HG03025 (cell line): ENCODE measurements at regions not wholly inside any gene's neighbourhood (a gene's known extent, or its start where the extent isn't known, plus 50 kb on each side); places are given as distances from the start of the nearest gene placed in this dataset.
"Not testable (repeated sequence)": the region's sequence is repeated elsewhere in the genome, so short reads cannot be mapped to it uniquely, and the experiment has no call there.

Experiments
- ATAC-seq: cut with Tn5 transposase; IDR thresholded peaks from one replicate; pipeline ENCODE4 v1.9.1; 2021; ENCODE audit warnings: mild to moderate bottlenecking, moderate library complexity; ENCODE audit not compliant: unreplicated experiment, low FRiP score

- ATAC-seq = not testable (repeated sequence)
Measured at GRCh38 chr20:26219546-26219945, 522.9 kb upstream of the ZNF337 start.

- ATAC-seq = no peak
Measured at GRCh38 chr20:26218301-26218700, 521.6 kb upstream of the ZNF337 start.

- ATAC-seq = no peak
Measured at GRCh38 chr20:26216025-26216424, 519.4 kb upstream of the ZNF337 start.

- no peak for ATAC-seq
Measured at GRCh38 chr20:26214991-26215390, 518.3 kb upstream of the ZNF337 start.

DNA sequence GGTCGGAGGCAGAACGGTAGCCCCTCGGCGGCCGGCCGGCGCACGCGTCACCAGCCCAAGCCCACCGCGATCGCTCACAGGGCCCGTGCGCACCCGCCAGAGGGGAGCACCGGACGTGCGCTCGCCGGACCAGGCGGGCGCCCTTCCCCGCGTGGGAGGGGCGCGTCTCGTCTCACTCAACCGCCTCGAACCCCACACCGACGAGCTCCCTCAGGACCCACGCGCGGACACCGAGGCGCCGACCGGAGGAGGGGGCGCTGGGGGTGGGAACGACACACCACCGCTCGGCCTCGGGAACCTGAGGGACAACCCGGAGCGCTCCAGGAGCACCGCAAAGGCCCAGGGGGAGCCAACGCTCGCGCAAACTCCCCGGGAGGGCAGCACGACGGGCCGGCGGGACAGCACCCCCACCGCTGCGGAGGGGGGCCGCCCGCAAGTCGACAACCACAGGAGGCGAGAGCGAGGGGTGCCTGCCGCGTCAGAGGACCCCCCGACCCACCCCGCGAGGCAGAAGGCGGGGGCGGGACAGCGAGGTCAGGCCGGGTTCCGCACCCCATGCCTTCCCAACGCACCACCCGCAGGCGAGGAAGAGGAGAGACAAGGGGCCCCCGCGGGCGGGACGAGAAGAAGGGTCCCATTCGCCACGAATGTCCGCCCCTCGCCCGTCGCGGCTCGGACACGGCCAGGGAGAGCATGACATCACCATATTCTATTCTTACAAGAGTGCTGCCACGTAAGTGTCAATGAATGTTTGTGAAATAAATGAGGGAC is 512.7 kb upstream of the ZNF337 start:
- no peak for ATAC-seq

GRCh38 chr20:26208296-26209091 is 511.8 kb upstream of the ZNF337 start:
- no peak for ATAC-seq

GRCh38 chr20:26207967-26208295 is 511.3 kb upstream of the ZNF337 start:
- not testable (repeated sequence) for ATAC-seq

- ATAC-seq = no peak
Measured at GRCh38 chr20:26207237-26207966, 510.7 kb upstream of the ZNF337 start.

DNA sequence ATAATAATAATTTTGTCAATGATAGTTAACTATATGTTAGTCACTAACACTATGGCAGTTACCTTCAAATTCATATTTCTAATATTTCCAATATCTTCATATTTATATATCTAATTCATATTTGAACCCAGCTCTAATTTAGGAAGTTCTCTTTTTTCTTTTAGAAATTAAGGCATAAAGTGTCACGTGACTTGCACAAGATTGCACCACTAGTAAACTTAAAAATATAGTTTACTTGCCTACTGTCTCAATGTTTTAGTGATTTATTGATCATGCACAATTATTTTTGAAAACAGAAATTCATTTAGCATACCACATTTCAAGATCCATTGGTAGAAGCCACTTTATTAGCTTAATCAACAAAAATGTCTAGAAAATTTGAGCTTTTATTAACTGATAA is 508.7 kb upstream of the ZNF337 start:
- ATAC-seq = no peak

DNA sequence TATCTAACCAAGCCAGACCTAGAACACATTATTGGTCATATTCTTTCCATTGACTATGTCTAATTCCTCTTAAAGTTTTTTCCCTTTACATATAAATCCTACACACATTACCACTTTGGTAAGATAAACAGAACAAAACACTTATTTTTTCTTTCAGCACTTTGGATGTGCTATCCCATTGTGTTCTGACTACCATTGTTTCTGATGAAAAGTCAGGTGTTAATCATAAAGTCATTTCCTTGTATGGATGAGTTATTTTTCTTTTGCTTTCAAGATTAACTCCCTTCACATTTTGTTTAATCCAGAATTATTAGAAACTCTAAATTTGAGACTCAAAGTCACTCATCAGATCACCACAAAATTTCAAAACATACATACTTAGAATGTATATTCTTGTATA is 504.4 kb upstream of the ZNF337 start:
- ATAC-seq = not testable (repeated sequence)

DNA sequence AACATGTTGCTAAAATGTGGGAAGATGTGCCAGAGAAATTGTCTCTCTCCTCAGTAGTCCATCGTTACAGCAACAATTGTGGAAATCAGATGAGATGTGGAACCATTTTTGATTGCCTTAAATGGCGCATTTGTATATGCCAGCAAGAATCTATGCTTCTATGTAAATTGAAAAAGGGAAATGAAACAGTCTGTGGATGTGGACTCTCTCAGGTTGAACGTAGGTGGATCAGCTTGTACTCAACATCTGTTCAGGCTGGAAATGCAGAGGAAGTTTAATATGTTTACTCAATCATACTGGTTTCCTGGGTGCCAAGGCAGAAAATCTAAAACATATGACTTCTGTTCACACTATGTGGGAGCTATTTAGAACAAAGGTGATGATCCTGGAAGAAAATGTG is 490.7 kb upstream of the ZNF337 start:
- ATAC-seq = not testable (repeated sequence)

GRCh38 chr20:26183720-26184119 is 487.1 kb upstream of the ZNF337 start:
- not testable (repeated sequence) for ATAC-seq

- not testable (repeated sequence) for ATAC-seq
Measured at GRCh38 chr20:26181364-26181763, 484.7 kb upstream of the ZNF337 start.

DNA sequence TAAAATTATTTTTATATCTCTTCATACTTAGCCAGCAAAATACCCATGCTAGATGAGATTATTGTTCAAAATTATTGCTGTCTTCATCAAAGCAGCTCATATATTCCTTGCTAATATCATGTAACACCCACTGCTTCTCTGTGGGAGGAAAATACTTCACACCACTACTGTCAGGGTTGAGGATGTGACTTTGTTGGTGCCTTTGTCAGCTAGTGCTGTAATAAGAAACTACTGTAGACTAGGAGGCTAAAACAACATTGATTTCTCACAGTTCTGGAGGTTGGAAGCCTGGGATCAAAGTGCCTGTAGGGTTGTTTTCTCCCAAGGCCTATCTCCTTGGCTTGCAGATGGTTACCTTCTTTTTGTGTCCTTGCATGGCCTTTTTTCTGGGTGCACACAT is 475.2 kb upstream of the ZNF337 start:
- ATAC-seq = not testable (repeated sequence)

DNA sequence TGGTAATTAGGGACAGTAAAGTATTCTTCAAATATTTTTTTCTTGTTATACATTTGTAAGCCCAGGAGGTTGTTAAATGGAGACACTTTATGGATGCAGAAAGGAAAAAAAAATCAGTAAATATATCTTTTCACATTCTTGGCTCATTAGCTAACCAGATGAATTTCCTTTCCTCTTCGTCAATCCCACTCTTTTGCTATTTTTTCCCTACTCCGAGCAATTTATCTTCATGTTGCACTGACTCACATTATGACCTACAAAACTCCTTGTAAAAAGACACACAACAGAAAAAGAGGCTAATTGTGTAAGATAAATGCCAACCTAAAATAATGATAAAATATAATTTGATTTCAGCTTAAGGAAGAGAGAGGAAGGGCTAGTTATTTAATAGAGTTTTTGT is 472.9 kb upstream of the ZNF337 start:
- no peak for ATAC-seq

GRCh38 chr20:26167499-26167898 is 470.8 kb upstream of the ZNF337 start:
- ATAC-seq = no peak

DNA sequence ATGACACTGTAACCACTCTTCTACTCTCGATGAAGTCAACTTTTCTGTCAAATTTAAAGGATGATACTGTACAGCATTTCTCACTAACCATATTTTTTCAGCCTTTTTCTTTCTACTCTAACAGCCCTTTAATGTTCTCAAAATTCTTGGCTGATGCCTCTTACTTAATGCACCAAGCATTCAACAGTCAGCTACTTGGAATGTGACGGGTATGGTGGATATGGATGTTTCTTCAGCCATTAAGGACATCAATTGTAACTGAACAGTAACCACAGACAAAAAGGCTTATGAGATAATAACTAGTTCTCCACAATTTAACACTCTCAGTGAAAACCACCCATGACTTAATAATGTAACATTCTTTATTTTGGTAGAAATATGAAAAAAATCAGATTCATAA is 467.2 kb upstream of the ZNF337 start:
- no peak for ATAC-seq

DNA sequence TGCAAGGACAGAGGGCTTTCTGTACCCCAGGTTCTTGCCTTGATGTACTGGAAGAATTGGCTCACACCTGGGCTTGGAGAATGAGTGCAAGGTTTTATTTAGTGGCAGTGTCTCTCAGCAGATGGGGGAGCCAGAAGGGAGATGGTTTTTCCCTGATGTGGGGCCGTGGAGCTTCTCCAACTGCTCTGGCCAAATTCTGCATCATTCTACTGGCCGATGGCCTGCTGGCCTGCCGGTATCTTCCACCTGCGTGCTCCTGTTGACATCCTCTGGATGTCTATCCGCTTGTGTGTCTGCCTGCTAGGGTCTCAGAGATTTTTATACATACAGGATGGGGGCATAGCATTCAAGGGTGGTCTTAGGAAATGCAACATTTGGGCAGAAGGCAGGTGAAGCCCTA is 466.5 kb upstream of the ZNF337 start:
- not testable (repeated sequence) for ATAC-seq

- ATAC-seq = not testable (repeated sequence)
Measured at GRCh38 chr20:26161741-26162140, 465.1 kb upstream of the ZNF337 start.

GRCh38 chr20:26160916-26161315 is 464.3 kb upstream of the ZNF337 start:
- not testable (repeated sequence) for ATAC-seq

DNA sequence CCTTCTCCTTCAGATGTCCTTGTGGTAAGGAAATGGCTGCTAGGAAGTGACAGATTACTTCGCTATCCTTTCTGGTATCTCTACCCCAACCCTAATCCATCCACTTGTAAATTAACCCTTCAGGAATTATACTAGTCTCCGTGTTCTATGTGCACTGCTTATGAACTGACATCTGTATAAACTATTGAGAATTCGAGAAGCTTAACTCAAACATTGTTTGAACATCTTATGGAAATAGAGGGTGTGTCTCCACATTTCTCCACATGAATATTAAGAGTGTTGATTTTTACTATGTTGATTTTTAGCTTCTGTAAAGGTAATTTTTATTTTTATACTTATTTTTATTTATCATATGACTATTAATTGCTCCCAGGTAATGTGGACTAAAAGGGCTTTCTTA is 457.6 kb upstream of the ZNF337 start:
- ATAC-seq = no peak
